ENCODE measurements at regions not wholly inside any gene's neighbourhood (a gene's known extent, or its start where the extent isn't known, plus 50 kb on each side); places are given as distances from the start of the nearest gene placed in this dataset.

GRCh38 chr13:75196147-75196837 lies 285.7 kb downstream of the TBC1D4 start:
- H3K27ac Mint-ChIP-seq = no peak overlapping the region
- Histone ChIP-seq H4K20me1 (replicated peaks; ENCODE audit: insufficient read depth) (no peaks in the 10 kb centered on the region), H3K4me2 (no peak overlapping the region), H2AFZ (no peak overlapping the region), H3K4me1 (ENCODE audit: insufficient read depth) (no peaks in the 10 kb centered on the region), H3K9me2 (ENCODE audit: insufficient read depth) (no peaks in the 10 kb centered on the region), H3K27me3 (ENCODE audit: insufficient read depth) (no peaks in the 10 kb centered on the region), H3K27ac (ENCODE audit: low read depth) (no peak overlapping the region), H3K36me3 (ENCODE audit: insufficient read depth) (no peaks in the 10 kb centered on the region), H3K79me2 (replicated peaks; ENCODE audit: insufficient read depth) (no peaks in the 10 kb centered on the region), H3K4me3 (no peak overlapping the region), H3F3A (replicated peaks; ENCODE audit: low read depth) (no peaks in the 10 kb centered on the region)
- no peaks in the 10 kb centered on the region for H3K36me3 Mint-ChIP-seq (ENCODE audit: low read depth)
- TF ChIP-seq ZNF462 (CRISPR knock-in tag; IDR thresholded peaks at IDR 0.05) (no peak), ZNF114 (CRISPR knock-in tag; IDR thresholded peaks at IDR 0.05) (no peak), CREB1 (CRISPR knock-in tag; IDR thresholded peaks at IDR 0.05; ENCODE audit: low read depth) (no peak), REST (IDR thresholded peaks at IDR 0.05; ENCODE audit: unreplicated experiment) (no peak), EZH2phosphoT487 (IDR thresholded peaks at IDR 0.05; ENCODE audit: unreplicated experiment) (no peak), ETS1 (IDR thresholded peaks at IDR 0.05) (no peak), STAT1 (IDR thresholded peaks at IDR 0.05; ENCODE audit: unreplicated experiment) (no peak)
- DNase-seq (ENCODE audit: low spot score) (no peak), ATAC-seq (no peak)
- H3K4me1 Mint-ChIP-seq = peaks cover 10% of the 10 kb centered on the region; the same call in 2 of the 3 replicates
- no peaks in the 10 kb centered on the region for H3K27me3 Mint-ChIP-seq (ENCODE audit: insufficient read depth, low read depth, poor library complexity)
- H3K4me3 Mint-ChIP-seq = no peak overlapping the region
- no peaks in the 10 kb centered on the region for H3K9me3 Mint-ChIP-seq
